Memory B cell (primary cell): ENCODE measurements at regions not wholly inside any gene's neighbourhood (a gene's known extent, or its start where the extent isn't known, plus 50 kb on each side); places are given as distances from the start of the nearest gene placed in this dataset.
"Not testable (repeated sequence)": the region's sequence is repeated elsewhere in the genome, so short reads cannot be mapped to it uniquely, and the experiment has no call there.

Experiments used
- ATAC-seq: fragments of 150-1000 bp; cut with Tn5 transposase; 2 replicates; pipeline ENCODE4 v1.10.0; 2021; ENCODE audit warnings: low read depth, mild to moderate bottlenecking, moderate library complexity
- DNase-seq, 2 donors: peaks; one replicate each; pipeline ENCODE4 v3.0.0; 2022; ENCODE audit warnings: low spot score in 2 of 2
- H3K27ac Mint-ChIP-seq: one replicate; pipeline ENCODE4 v1.8.0; 2022; ENCODE audit warnings: mild to moderate bottlenecking, moderate library complexity, mixed read lengths
- H3K27me3 Mint-ChIP-seq: one replicate; pipeline ENCODE4 v1.8.0; 2022; ENCODE audit warnings: mixed read lengths
- H3K36me3 Mint-ChIP-seq: one replicate; pipeline ENCODE4 v1.8.0; 2022; ENCODE audit warnings: mild to moderate bottlenecking, mixed read lengths
- H3K4me1 Mint-ChIP-seq: one replicate; pipeline ENCODE4 v1.8.0; 2022; ENCODE audit warnings: mixed read lengths
- H3K4me3 Mint-ChIP-seq: one replicate; pipeline ENCODE4 v1.8.0; 2022; ENCODE audit warnings: mild to moderate bottlenecking, moderate library complexity, mixed read lengths
- H3K9me3 Mint-ChIP-seq: one replicate; pipeline ENCODE4 v1.8.0; 2022; ENCODE audit warnings: mixed read lengths

DNA sequence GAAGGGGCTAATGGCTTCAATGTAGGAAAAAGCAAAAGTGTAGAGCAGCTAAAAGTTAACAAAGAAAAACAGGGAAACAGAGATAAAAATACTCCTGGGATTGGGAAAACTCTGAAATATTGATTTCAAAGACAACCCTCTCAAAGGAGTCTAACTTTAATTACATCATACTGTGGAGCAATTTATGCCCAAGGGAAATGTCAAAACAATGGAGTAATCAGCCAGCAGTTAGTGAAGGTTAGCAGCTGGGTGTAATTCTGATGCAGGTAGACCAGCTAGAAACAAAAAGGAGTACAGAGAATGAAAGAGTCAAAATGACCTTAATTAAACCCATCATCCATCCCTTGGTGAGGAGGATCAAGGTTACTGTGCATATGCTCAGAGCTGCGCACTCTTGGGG lies 169.0 kb downstream of the ADAM29 start:
- no peak for DNase-seq
- no peak for ATAC-seq
- Mint-ChIP-seq H3K27me3 (no peaks in the 10 kb centered on the region), H3K36me3 (no peaks in the 10 kb centered on the region), H3K27ac (no peak overlapping the region), H3K4me1 (no peaks in the 10 kb centered on the region), H3K4me3 (no peak overlapping the region), H3K9me3 (peaks cover 6% of the 10 kb centered on the region)

DNA sequence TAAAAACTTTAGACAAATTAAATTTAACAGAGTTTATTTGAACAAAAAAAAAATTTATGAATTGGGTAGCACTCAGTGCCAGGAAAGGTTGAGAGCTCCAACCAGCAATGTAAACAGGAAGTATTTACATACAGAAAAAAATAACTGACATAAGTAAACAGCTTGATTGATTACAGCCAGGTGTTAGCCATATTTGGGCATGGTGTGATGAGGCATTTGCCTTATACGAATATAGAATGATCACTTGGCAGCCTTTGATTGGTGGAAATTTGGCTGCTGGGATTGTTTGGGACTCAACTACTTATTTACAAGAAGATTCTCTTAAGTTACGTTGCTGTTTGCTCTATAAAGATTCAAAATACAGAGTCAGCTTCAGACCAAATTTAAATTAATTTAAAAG lies 172.0 kb downstream of the ADAM29 start:
- Mint-ChIP-seq H3K4me1 (no peaks in the 10 kb centered on the region), H3K36me3 (no peaks in the 10 kb centered on the region), H3K27me3 (no peaks in the 10 kb centered on the region), H3K9me3 (peaks cover 6% of the 10 kb centered on the region), H3K4me3 (no peak overlapping the region), H3K27ac (no peak overlapping the region)
- DNase-seq = no peak
- ATAC-seq = no peak

DNA sequence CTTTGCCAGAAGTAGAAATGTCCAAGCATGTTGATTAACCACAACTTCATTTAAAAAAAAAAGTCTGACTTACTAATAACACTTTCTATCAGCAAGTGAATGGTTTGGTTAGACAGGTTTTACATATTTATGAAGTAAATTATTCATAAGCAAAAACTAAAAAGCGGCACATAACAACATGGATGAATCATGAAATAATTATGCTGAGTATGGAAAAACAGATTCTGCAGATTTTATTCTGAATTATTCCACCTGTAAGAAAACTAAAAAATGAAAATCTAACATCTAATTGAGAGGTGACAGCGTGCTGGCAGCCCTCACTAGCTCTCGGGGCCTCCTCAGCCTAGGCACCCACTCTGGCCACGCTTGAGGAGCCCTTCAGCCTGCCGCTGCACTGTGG lies 173.5 kb downstream of the ADAM29 start:
- Mint-ChIP-seq H3K27me3 (no peaks in the 10 kb centered on the region), H3K9me3 (peaks cover 8% of the 10 kb centered on the region), H3K4me3 (no peak overlapping the region), H3K27ac (no peak overlapping the region), H3K4me1 (no peaks in the 10 kb centered on the region), H3K36me3 (peaks cover 2% of the 10 kb centered on the region)
- DNase-seq (no peak), ATAC-seq (no peak)

DNA sequence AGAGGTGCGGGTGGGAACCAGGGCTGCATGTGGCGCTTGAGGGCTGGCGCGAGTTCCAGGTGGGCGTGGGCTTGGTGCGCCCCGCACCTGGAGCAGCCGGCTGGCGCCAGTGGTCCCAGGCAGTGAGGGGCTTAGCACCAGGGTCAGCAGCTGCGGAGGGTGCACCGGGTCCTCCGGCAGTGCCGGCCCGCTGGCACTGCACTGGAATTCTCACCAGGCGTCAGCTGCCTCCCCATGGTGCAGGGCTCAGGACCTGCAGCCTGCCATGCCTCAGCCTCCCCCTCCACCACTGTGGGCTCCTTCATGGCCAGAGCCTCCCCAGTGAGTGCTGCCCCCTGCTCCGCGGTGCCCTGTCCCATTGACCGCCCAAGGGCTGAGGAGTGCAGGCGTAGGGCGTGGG lies 174.0 kb downstream of the ADAM29 start:
- Mint-ChIP-seq H3K27ac (no peak overlapping the region), H3K4me1 (no peaks in the 10 kb centered on the region), H3K36me3 (peaks cover 2% of the 10 kb centered on the region), H3K9me3 (peaks cover 5% of the 10 kb centered on the region), H3K27me3 (no peaks in the 10 kb centered on the region), H3K4me3 (no peak overlapping the region)
- ATAC-seq (no peak), DNase-seq (no peak)

DNA sequence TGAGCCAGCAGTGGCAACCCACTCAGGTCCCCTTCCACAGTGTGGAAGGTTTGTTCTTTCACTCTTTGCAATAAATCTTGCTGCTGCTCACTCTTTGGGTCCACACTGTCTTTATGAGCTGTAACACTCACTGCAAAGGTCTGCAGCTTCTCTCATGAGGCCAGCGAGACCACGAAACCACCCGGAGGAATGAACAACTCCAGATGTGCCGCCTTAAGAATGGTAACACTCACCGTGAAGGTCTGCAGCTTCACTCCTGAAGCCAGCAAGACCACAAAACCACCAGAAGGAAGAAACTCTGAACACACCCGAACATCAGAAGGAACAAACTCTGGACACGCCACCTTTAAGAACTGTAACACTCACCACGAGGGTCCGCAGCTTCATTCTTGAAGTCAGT lies 174.9 kb downstream of the ADAM29 start:
- not testable (repeated sequence) for H3K27ac Mint-ChIP-seq, H3K27me3 Mint-ChIP-seq, ATAC-seq, DNase-seq, H3K4me1 Mint-ChIP-seq, H3K4me3 Mint-ChIP-seq, H3K9me3 Mint-ChIP-seq, H3K36me3 Mint-ChIP-seq

DNA sequence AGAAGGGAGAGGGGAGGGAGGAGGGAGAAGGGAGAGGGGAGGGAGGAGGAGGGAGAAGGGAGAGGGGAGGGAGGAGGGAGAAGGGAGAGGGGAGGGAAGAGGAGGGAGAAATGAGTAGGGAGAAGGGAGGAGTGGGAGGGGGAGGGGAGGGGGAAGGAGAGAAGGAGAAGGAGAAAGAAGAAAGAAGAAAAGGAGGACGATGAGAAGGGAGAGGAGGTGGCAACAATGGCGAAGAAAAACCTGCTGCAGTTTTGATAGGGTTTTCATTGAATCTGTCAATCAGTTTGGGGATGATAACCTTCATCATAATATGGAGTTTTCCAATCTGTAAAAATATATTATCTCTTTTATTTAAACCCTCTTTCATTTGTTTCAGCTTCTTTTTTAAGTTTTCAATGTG lies 185.2 kb downstream of the ADAM29 start:
- DNase-seq = no peak
- H3K9me3 Mint-ChIP-seq = peaks cover 9% of the 10 kb centered on the region
- H3K27me3 Mint-ChIP-seq = no peaks in the 10 kb centered on the region
- no peak overlapping the region for H3K27ac Mint-ChIP-seq
- peaks cover 2% of the 10 kb centered on the region for H3K36me3 Mint-ChIP-seq
- no peak overlapping the region for H3K4me3 Mint-ChIP-seq
- no peaks in the 10 kb centered on the region for H3K4me1 Mint-ChIP-seq
- no peak for ATAC-seq

DNA sequence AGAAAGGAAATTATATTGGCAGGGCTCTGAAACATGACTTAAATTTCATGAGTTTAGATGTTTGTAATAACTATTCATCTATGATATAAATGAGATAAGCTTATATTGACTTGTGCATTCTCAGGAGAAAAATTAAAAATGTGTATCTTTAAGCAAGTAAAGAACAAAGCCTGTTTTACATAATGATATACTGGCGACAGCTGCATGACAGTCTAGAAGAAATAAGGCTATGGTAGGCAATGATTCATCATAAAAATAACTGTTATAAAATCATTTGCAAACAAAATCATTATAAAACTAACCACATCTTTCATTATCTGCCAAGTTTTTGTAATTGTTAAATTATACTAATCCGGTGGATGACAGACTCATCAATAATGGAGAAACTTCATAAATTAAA lies 188.1 kb downstream of the ADAM29 start:
- Mint-ChIP-seq H3K36me3 (peaks cover 4% of the 10 kb centered on the region), H3K4me3 (no peak overlapping the region), H3K9me3 (peaks cover 21% of the 10 kb centered on the region), H3K27ac (no peak overlapping the region), H3K27me3 (no peaks in the 10 kb centered on the region), H3K4me1 (no peaks in the 10 kb centered on the region)
- ATAC-seq (no peak), DNase-seq (no peak)

DNA sequence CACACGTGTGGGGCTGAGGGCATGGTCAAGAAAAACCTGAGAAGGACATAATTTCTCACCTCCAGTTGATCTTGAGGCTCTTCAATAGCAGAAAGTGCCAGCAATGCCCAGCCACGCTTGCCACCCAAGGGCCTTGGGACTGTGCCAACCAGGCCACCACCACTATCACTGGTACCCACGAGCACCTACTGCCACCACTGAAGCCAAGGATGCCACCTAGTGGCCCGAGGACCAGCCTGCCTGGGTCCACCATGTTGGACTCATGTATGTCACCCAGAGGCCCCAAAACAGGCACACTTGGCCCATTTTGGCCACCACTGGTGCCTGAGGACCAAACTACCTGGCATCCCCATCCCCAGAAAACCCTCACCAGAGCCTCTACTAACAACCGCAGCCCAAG lies 191.8 kb downstream of the ADAM29 start:
- Mint-ChIP-seq H3K9me3 (peaks cover 29% of the 10 kb centered on the region), H3K4me3 (no peak overlapping the region), H3K27me3 (no peaks in the 10 kb centered on the region), H3K36me3 (peaks cover 9% of the 10 kb centered on the region), H3K4me1 (no peaks in the 10 kb centered on the region), H3K27ac (no peak overlapping the region)
- DNase-seq (no peak), ATAC-seq (no peak)

DNA sequence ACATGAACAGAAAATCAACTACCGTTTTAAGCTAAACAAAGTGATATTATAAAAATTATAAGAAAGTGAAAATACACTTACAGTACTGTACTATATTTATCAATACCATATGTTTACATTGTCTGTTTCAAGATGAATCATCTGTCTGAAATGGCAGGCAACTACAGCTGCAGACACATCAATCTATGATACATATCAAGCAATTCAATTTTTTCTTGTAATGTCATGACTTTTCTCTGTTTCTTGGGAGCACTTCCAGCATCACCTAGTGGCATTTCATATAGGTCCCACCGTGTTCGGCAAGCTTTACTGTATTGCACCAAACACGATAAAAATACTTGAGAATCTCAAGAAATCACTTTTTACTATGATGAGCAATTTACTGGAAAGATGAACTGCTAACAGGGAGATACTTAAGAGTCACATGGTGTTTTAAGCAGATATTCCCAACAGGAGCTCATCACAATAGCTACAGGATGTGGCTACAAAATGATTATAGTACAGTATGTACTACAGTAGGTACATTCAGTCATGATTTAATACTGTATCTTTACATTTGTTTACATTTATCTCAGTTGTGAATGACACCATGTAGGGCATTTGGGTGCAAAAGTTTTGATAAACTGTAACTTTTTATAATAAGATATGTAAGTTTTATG lies 207.4 kb downstream of the ADAM29 start:
- ATAC-seq = no peak
- Mint-ChIP-seq H3K27me3 (no peaks in the 10 kb centered on the region), H3K4me1 (no peaks in the 10 kb centered on the region), H3K4me3 (no peak overlapping the region), H3K27ac (no peak overlapping the region), H3K36me3 (peaks cover 5% of the 10 kb centered on the region), H3K9me3 (peaks cover 19% of the 10 kb centered on the region)
- no peak for DNase-seq

DNA sequence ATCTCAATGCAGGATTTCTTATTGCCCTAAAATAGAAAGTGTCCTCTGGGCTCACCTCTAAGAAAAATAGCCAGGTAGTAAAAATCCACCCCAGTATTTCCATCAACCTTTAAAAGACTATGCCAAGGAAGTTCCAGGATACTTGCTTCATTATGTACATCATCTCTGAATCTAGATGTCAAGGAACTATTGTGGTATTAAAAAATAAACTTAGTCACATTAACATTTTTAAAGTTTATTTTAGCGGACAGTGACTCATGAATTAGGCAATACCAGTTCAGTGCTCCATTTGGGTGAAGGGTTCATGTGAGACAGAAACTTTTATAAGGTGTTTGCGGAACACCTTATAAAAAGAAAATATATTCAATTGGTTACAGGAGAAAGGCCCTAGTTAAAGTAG lies 209.2 kb downstream of the ADAM29 start:
- peaks cover 10% of the 10 kb centered on the region for H3K9me3 Mint-ChIP-seq
- H3K27ac Mint-ChIP-seq = no peak overlapping the region
- H3K27me3 Mint-ChIP-seq = no peaks in the 10 kb centered on the region
- no peak overlapping the region for H3K4me3 Mint-ChIP-seq
- ATAC-seq = no peak
- DNase-seq = no peak
- H3K36me3 Mint-ChIP-seq = no peaks in the 10 kb centered on the region
- no peaks in the 10 kb centered on the region for H3K4me1 Mint-ChIP-seq

DNA sequence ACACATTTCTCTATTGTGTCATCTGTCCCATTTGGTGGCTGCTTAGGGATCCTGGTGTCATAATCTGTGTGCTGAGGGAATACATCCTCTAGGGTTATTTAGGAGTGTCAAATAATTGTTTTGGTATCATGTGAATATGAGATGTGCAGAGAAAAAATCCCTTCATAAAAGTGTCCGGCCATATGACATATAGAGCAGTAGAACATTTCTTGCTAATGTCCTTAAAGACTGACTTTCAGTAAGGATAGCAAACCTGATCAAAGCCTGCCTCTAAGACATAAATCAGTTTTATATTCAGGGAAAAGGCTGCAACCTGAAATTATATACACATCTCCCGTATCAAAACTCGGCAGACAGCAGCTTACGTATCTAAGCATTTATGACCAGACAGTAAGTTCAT lies 211.6 kb downstream of the ADAM29 start:
- Mint-ChIP-seq H3K4me1 (no peaks in the 10 kb centered on the region), H3K9me3 (peaks cover under 1% of the 10 kb centered on the region), H3K36me3 (no peaks in the 10 kb centered on the region), H3K27ac (no peak overlapping the region), H3K27me3 (no peaks in the 10 kb centered on the region), H3K4me3 (no peak overlapping the region)
- ATAC-seq (no peak), DNase-seq (no peak)

DNA sequence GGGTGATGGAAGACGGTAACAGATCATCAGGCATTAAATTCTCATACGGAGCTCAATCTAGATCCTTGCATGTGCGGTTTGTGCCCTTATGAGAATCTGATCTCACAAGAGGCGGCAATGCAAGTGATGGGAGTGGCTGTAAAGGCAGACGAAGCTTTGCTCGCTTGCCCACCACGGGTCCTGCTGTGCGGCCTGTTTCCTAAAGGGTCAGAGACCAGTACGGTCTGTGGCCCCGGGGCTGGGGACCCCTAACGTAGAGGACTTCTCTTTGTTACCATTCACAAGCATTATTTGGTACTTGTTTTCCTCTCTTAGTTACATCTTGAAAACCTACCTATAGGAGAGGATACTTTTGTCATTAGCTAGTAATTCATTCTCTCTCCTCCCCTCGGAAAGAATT lies 221.0 kb downstream of the ADAM29 start:
- no peak for ATAC-seq
- Mint-ChIP-seq H3K36me3 (peaks cover 1% of the 10 kb centered on the region), H3K27me3 (no peaks in the 10 kb centered on the region), H3K4me1 (peaks cover 3% of the 10 kb centered on the region), H3K4me3 (no peak overlapping the region), H3K27ac (no peak overlapping the region), H3K9me3 (peaks cover 4% of the 10 kb centered on the region)
- DNase-seq = no peak

DNA sequence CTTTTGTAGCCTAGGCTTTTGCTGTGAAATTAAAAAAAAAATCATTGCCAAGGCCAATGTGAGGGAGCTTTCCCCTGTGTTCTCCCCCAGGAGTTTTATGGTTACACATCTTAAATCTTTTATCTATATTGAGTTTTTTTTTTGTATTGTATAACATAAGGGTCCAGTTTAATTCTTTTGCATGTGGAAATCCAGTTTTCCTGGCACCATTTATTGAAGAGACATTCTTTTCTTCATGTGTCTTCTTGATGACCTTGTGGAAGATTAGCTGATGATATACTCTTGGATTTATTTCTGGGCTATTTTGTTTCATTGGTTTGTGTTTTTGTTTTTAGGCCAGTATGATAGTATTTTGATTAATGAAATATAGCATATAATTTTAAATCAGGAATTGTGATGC lies 225.0 kb downstream of the ADAM29 start:
- DNase-seq (no peak), ATAC-seq (no peak)
- H3K4me3 Mint-ChIP-seq = no peak overlapping the region

DNA sequence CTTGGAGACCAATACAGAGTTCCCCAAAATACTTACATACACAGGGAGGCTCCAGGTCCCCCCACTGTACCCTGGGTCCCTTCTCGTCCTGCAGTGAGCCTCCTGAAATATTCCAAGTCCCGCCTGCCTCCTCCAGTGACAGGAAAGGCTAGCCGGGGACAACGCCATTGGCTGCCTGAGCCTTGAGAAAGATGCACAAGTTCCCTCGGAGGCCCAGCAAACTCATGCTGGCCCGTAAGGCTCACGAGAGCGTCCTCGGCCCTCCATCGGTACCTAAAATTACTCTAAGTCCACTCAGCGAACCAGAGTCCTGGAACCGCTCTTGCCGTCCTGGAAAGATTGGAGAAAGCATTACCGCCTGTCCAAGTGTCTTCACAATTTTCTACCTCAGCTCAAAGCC lies 228.6 kb downstream of the ADAM29 start:
- DNase-seq = no peak
- no peaks in the 10 kb centered on the region for H3K27me3 Mint-ChIP-seq
- no peak overlapping the region for H3K27ac Mint-ChIP-seq
- ATAC-seq = no peak
- no peaks in the 10 kb centered on the region for H3K4me1 Mint-ChIP-seq
- H3K36me3 Mint-ChIP-seq = peaks cover 2% of the 10 kb centered on the region
- H3K4me3 Mint-ChIP-seq = no peak overlapping the region
- peaks cover 7% of the 10 kb centered on the region for H3K9me3 Mint-ChIP-seq

More for the DNA sequence above, 225.0 kb downstream of the ADAM29 start:
- Mint-ChIP-seq H3K27ac (no peak overlapping the region), H3K36me3 (no peaks in the 10 kb centered on the region), H3K27me3 (no peaks in the 10 kb centered on the region), H3K9me3 (peaks cover 2% of the 10 kb centered on the region), H3K4me1 (no peaks in the 10 kb centered on the region)

DNA sequence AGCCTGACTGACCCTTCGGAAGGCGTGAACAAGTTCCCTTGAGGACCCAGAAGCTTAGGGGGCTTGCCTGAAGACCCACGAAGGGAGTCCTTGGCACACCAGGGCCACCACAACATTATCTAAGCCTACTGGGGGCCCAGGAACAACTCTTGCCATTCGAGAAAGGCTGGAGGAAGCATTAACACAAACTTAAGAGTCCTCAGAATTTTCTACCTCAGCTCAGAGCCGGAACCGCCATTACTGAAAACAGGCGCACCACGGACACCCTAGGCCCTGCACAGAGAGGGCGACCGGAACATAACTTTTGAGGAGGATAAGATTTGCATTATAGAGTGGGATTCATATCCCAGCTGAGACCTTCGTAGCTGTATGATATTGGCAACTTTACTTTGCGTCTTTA lies 229.1 kb downstream of the ADAM29 start:
- no peaks in the 10 kb centered on the region for H3K27me3 Mint-ChIP-seq
- DNase-seq (no peak), ATAC-seq (no peak)
- no peak overlapping the region for H3K4me3 Mint-ChIP-seq
- peaks cover 2% of the 10 kb centered on the region for H3K36me3 Mint-ChIP-seq
- H3K4me1 Mint-ChIP-seq = no peaks in the 10 kb centered on the region
- no peak overlapping the region for H3K27ac Mint-ChIP-seq
- H3K9me3 Mint-ChIP-seq = peaks cover 7% of the 10 kb centered on the region
